Esophagus muscularis mucosa (tissue), 4 donors: ENCODE measurements at regions not wholly inside any gene's neighbourhood (a gene's known extent, or its start where the extent isn't known, plus 50 kb on each side); places are given as distances from the start of the nearest gene placed in this dataset.

Experiments used
- DNase-seq: peaks from one replicate; pipeline ENCODE4 v3.0.0-alpha.2; 2017; ENCODE audit errors: extremely low spot score
- H3K27ac ChIP-seq, 4 donors: fragments of 200-600 bp; sonication (generic); replicated peaks in 1 of 4; 1 replicate in 3 of 4; 2 replicates in 1 of 4; pipeline ENCODE4 v1.5.1; 2016 to 2019; ENCODE audit warnings: mild to moderate bottlenecking in 1 of 4
- H3K27me3 ChIP-seq, 4 donors: fragments of 200-600 bp; sonication (generic); one replicate each; pipeline versions ENCODE4 v1.5.1 to v1.6.0; 2016 to 2019
- H3K36me3 ChIP-seq, 4 donors: fragments of 200-600 bp; sonication (generic); one replicate each; pipeline ENCODE4 v1.5.1; 2016 to 2019
- H3K4me1 ChIP-seq, 4 donors: fragments of 200-600 bp; sonication (generic); one replicate each; pipeline ENCODE4 v1.5.1; 2016 to 2019
- H3K4me3 ChIP-seq, 4 donors: fragments of 200-600 bp; sonication (generic); 1 replicate in 2 of 4; 2 replicates in 2 of 4; pipeline ENCODE4 v1.5.1; 2016 to 2019; ENCODE audit warnings: mild to moderate bottlenecking in 4 of 4, moderate library complexity in 1 of 4
- H3K9me3 ChIP-seq, 4 donors: fragments of 200-600 bp; sonication (generic); 1 replicate in 3 of 4; 2 replicates in 1 of 4; pipeline ENCODE4 v1.5.1; 2016 to 2019
- CTCF ChIP-seq, 3 experiments: fragments of 200-600 bp in 2 of 3; fragments of 450-650 bp in 1 of 3; sonication (generic) in 2 of 3; IDR thresholded peaks; one replicate each; pipeline ENCODE4 v1.5.1; 2017 to 2019; ENCODE audit warnings: antibody characterized with exemption in 3 of 3, mild to moderate bottlenecking in 2 of 3, moderate library complexity in 1 of 3
- EP300 ChIP-seq: sonication (generic); formaldehyde crosslinking; IDR thresholded peaks from one replicate; pipeline ENCODE4 v1.6.1; 2017; ENCODE audit warnings: antibody characterized with exemption
- POLR2A ChIP-seq: fragments of 450-650 bp; IDR thresholded peaks from one replicate; pipeline ENCODE4 v1.6.1; 2017; ENCODE audit warnings: antibody characterized with exemption, moderate library complexity, mild to moderate bottlenecking, low read depth
- POLR2AphosphoS5 ChIP-seq, 2 donors: sonication (generic); formaldehyde crosslinking; IDR thresholded peaks; one replicate each; pipeline ENCODE4 v1.6.1; 2017; ENCODE audit warnings: antibody characterized with exemption in 2 of 2
- WGBS: methylation state at CpG from one replicate; pipeline ENCODE4 v1.1.5; 2018; 5-methylcytosine and 5-hydroxymethylcytosine counted together
- intact Hi-C: fragments of 100-400 bp; cut with DNase I; formaldehyde crosslinking; loops from one replicate; pipeline ENCODE4 v1.15.1; 2023

GRCh38 chr22:47778160-47778658, 1015.8 kb downstream of the TBC1D22A start:
- H3K36me3 ChIP-seq = no peaks in the 10 kb centered on the region
- H3K9me3 ChIP-seq = no peaks in the 10 kb centered on the region
- peaks cover 0 to 23% (median 0%) of the 10 kb centered on the region in 4 donors for H3K27me3 ChIP-seq
- peak; percentile 87 for DNase-seq
- TF ChIP-seq POLR2A (no peak), POLR2AphosphoS5 (IDR thresholded peaks at IDR 0.05) (no peak), EP300 (no peak), CTCF (IDR thresholded peaks at IDR 0.05) (no peak)
- H3K4me3 ChIP-seq = no peak overlapping the region
- H3K4me1 ChIP-seq = no peaks in the 10 kb centered on the region
- 87% methylated on average over 12 of the region's 13 CpGs for WGBS
- no peak overlapping the region for H3K27ac ChIP-seq
- intact Hi-C loops = no loop called here

- WGBS = no CpG with 5 or more reads among the region's 1 CpG
- Histone ChIP-seq H3K4me3 (no peak overlapping the region), H3K9me3 (no peaks in the 10 kb centered on the region), H3K4me1 (no peaks in the 10 kb centered on the region), H3K36me3 (no peaks in the 10 kb centered on the region), H3K27me3 (peaks cover 0 to 15% (median 0%) of the 10 kb centered on the region in 4 donors), H3K27ac (no peak overlapping the region)
- no peak for DNase-seq
- intact Hi-C loops = no loop called here
- TF ChIP-seq CTCF (IDR thresholded peaks at IDR 0.05) (no peak), POLR2A (no peak), POLR2AphosphoS5 (IDR thresholded peaks at IDR 0.05) (no peak), EP300 (no peak)
These were observed 1015.0 kb downstream of the TBC1D22A start for GRCh38 chr22:47777426-47777825.

GRCh38 chr22:47776329-47776728, 1013.9 kb downstream of the TBC1D22A start:
- intact Hi-C loops = no loop called here
- no peaks in the 10 kb centered on the region for H3K36me3 ChIP-seq
- H3K9me3 ChIP-seq = peaks cover 0 to 7% (median 3%) of the 10 kb centered on the region in 4 donors
- no peak for DNase-seq
- H3K4me1 ChIP-seq = no peaks in the 10 kb centered on the region
- H3K4me3 ChIP-seq = no peak overlapping the region
- no peak overlapping the region for H3K27ac ChIP-seq
- peaks cover 0 to 6% (median 0%) of the 10 kb centered on the region in 4 donors for H3K27me3 ChIP-seq
- 51% methylated on average over 10 of the region's 10 CpGs for WGBS
- no peak for TF ChIP-seq POLR2AphosphoS5 (IDR thresholded peaks at IDR 0.05)
- no peak for TF ChIP-seq EP300

- Histone ChIP-seq H3K9me3 (peaks cover 0 to 8% (median 5%) of the 10 kb centered on the region in 4 donors), H3K27ac (no peak overlapping the region), H3K36me3 (no peaks in the 10 kb centered on the region), H3K4me1 (no peaks in the 10 kb centered on the region), H3K4me3 (no peak overlapping the region), H3K27me3 (peaks cover 0 to 6% (median 0%) of the 10 kb centered on the region in 4 donors)
- TF ChIP-seq EP300 = no peak
- no peak for TF ChIP-seq POLR2AphosphoS5 (IDR thresholded peaks at IDR 0.05)
- no peak for TF ChIP-seq POLR2A
- TF ChIP-seq CTCF (IDR thresholded peaks at IDR 0.05) = no peak
- DNase-seq = no peak
- intact Hi-C loops = no loop called here
- 33% methylated on average over 4 of the region's 4 CpGs for WGBS
These were observed 1013.2 kb downstream of the TBC1D22A start for GRCh38 chr22:47775686-47776085.

GRCh38 chr22:47775191-47775590, 1012.7 kb downstream of the TBC1D22A start:
- TF ChIP-seq EP300 = no peak
- no peak for TF ChIP-seq CTCF (IDR thresholded peaks at IDR 0.05)
- TF ChIP-seq POLR2AphosphoS5 (IDR thresholded peaks at IDR 0.05) = no peak
- TF ChIP-seq POLR2A = no peak
- no peak overlapping the region for H3K4me3 ChIP-seq
- WGBS = 75% methylated on average over 4 of the region's 4 CpGs
- intact Hi-C loops = no loop called here
- no peaks in the 10 kb centered on the region for H3K4me1 ChIP-seq
- no peak overlapping the region for H3K27ac ChIP-seq
- H3K9me3 ChIP-seq = peaks cover 0 to 8% (median 5%) of the 10 kb centered on the region in 4 donors
- no peak for DNase-seq
- no peaks in the 10 kb centered on the region for H3K36me3 ChIP-seq
- peaks cover 0 to 6% (median 0%) of the 10 kb centered on the region in 4 donors for H3K27me3 ChIP-seq
